ENCODE measurements at regions not wholly inside any gene's neighbourhood (a gene's known extent, or its start where the extent isn't known, plus 50 kb on each side); places are given as distances from the start of the nearest gene placed in this dataset.

- Histone ChIP-seq H3K4me1 (ENCODE audit: insufficient read depth, low read length, poor library complexity, severe bottlenecking) (no peaks in the 10 kb centered on the region), H3K9me3 (ENCODE audit: low read depth, low read length, poor library complexity, severe bottlenecking) (no peaks in the 10 kb centered on the region), H3K36me3 (ENCODE audit: insufficient read depth, low read length, poor library complexity, severe bottlenecking) (no peaks in the 10 kb centered on the region), H3K4me3 (ENCODE audit: low read depth, low read length, poor library complexity, severe bottlenecking) (no peak overlapping the region), H3K27ac (ENCODE audit: low read depth, low read length, poor library complexity, severe bottlenecking) (no peak overlapping the region), H3K27me3 (replicated peaks; ENCODE audit: insufficient read depth, low read depth, low read length, poor library complexity) (no peaks in the 10 kb centered on the region)
- BruUV-seq (replicated peaks): no TSS peak
- no peak for DNase-seq (ENCODE audit: low spot score)
- TF ChIP-seq CTCF (conservative IDR thresholded peaks at IDR 0.05; ENCODE audit: low read depth, low read length): no peak
- no peak for TF ChIP-seq EZH2 (IDR thresholded peaks at IDR 0.05; ENCODE audit: borderline replicate concordance, low read depth, low read length, poor library complexity, severe bottlenecking)
- POLR2A ChIA-PET (ENCODE audit: low non-redundant PET): no interaction called here
- intact Hi-C loops (cut with micrococcal nuclease; ENCODE audit: unreplicated experiment): no loop called here
- CTCF ChIA-PET: no interaction called here
These were observed 253.8 kb downstream of the FBXO15 start for GRCh38 chr18:73893880-73894279.

- H3K9me3 ChIP-seq (ENCODE audit: low read depth, low read length, poor library complexity, severe bottlenecking): no peaks in the 10 kb centered on the region
- no peak overlapping the region for H3K4me3 ChIP-seq (ENCODE audit: low read depth, low read length, poor library complexity, severe bottlenecking)
- peak; percentile 31; the same call in 1 of the 2 replicates for TF ChIP-seq CTCF (conservative IDR thresholded peaks at IDR 0.05; ENCODE audit: low read depth, low read length)
- no peak for TF ChIP-seq EZH2 (IDR thresholded peaks at IDR 0.05; ENCODE audit: borderline replicate concordance, low read depth, low read length, poor library complexity, severe bottlenecking)
- H3K36me3 ChIP-seq (ENCODE audit: insufficient read depth, low read length, poor library complexity, severe bottlenecking): no peaks in the 10 kb centered on the region
- no TSS peak for BruUV-seq (replicated peaks)
- no peaks in the 10 kb centered on the region for H3K27me3 ChIP-seq (replicated peaks; ENCODE audit: insufficient read depth, low read depth, low read length, poor library complexity)
- H3K4me1 ChIP-seq (ENCODE audit: insufficient read depth, low read length, poor library complexity, severe bottlenecking): no peaks in the 10 kb centered on the region
- intact Hi-C loops (cut with micrococcal nuclease; ENCODE audit: unreplicated experiment): no loop called here
- peak; percentile 16 for DNase-seq (ENCODE audit: low spot score)
- POLR2A ChIA-PET (ENCODE audit: low non-redundant PET): no interaction called here
- no peak overlapping the region for H3K27ac ChIP-seq (ENCODE audit: low read depth, low read length, poor library complexity, severe bottlenecking)
- CTCF ChIA-PET: no interaction called here
These were observed 255.8 kb downstream of the FBXO15 start for GRCh38 chr18:73891572-73892421.

- Histone ChIP-seq H3K4me1 (ENCODE audit: insufficient read depth, low read length, poor library complexity, severe bottlenecking) (no peaks in the 10 kb centered on the region), H3K36me3 (ENCODE audit: insufficient read depth, low read length, poor library complexity, severe bottlenecking) (no peaks in the 10 kb centered on the region), H3K9me3 (ENCODE audit: low read depth, low read length, poor library complexity, severe bottlenecking) (no peaks in the 10 kb centered on the region), H3K27me3 (replicated peaks; ENCODE audit: insufficient read depth, low read depth, low read length, poor library complexity) (no peaks in the 10 kb centered on the region), H3K27ac (ENCODE audit: low read depth, low read length, poor library complexity, severe bottlenecking) (no peak overlapping the region), H3K4me3 (ENCODE audit: low read depth, low read length, poor library complexity, severe bottlenecking) (no peak overlapping the region)
- ChIA-PET POLR2A (ENCODE audit: low non-redundant PET) (no interaction called here), CTCF (no interaction called here)
- no TSS peak for BruUV-seq (replicated peaks)
- DNase-seq (ENCODE audit: low spot score): no peak
- TF ChIP-seq EZH2 (IDR thresholded peaks at IDR 0.05; ENCODE audit: borderline replicate concordance, low read depth, low read length, poor library complexity, severe bottlenecking): no peak
- no peak for TF ChIP-seq CTCF (conservative IDR thresholded peaks at IDR 0.05; ENCODE audit: low read depth, low read length)
- intact Hi-C loops (cut with micrococcal nuclease; ENCODE audit: unreplicated experiment): no loop called here
These were observed 259.1 kb downstream of the FBXO15 start for GRCh38 chr18:73888565-73888964.

Measured in A673 (cell line).